ENCODE measurements at regions not wholly inside any gene's neighbourhood (a gene's known extent, or its start where the extent isn't known, plus 50 kb on each side); places are given as distances from the start of the nearest gene placed in this dataset.

GRCh38 chrX:14173873-14174272 lies 144.2 kb upstream of the GEMIN8 start:
- no peak for TF ChIP-seq CTCF (IDR thresholded peaks at IDR 0.05; ENCODE audit: control insufficient read depth, insufficient read depth, low read depth, low read length, missing control alignments)
- no peak overlapping the region for H3K4me3 ChIP-seq (ENCODE audit: control insufficient read depth, low read depth, low read length)
- DNase-seq (ENCODE audit: low read depth) = no peak

DNA sequence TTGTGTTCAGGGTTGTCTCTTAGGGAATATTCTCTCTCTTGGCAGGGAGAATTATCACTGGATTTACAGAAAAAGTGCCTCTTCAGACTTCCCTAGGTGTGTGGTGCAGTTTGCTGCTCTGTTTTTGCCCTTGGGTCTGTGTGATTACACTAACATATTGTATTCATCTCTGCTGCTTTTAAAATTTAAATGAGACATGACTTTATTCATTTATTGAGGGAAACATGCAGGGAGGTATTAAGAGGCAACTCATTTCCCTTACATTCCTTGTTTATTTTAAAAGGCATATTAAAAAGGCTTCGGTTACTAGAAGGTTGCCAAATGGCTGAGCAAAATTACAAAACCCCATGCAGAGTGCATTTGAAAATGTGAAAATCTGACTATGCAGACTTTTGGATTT lies 135.1 kb upstream of the GEMIN8 start:
- DNase-seq (ENCODE audit: low read depth) = no peak
- no peak overlapping the region for H3K4me3 ChIP-seq (ENCODE audit: control insufficient read depth, low read depth, low read length)
- TF ChIP-seq CTCF (IDR thresholded peaks at IDR 0.05; ENCODE audit: control insufficient read depth, insufficient read depth, low read depth, low read length, missing control alignments) = no peak

GRCh38 chrX:14125462-14125861 lies 95.8 kb upstream of the GEMIN8 start:
- DNase-seq (ENCODE audit: low read depth) = no peak
- no peak for TF ChIP-seq CTCF (IDR thresholded peaks at IDR 0.05; ENCODE audit: control insufficient read depth, insufficient read depth, low read depth, low read length, missing control alignments)
- H3K4me3 ChIP-seq (ENCODE audit: control insufficient read depth, low read depth, low read length) = no peak overlapping the region

DNA sequence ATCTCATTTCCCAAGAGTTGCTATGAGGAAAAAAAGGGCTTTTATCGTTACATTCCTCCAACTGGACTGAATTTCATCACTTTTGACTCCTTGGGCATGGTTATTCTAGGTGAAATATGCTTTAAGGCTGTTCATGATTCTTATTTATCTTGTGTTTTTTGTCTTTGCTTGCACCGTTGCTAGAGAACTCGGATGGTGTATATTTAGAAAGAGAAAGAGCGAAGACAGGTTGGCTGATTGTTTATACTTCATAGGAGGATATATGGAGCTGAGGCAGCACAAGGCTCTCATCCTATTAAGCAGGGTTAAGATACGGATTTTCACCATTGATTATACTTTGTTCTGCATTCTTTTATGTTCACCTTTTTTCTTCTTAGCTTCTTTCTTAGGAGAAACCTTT lies 94.9 kb upstream of the GEMIN8 start:
- DNase-seq (ENCODE audit: low read depth) = no peak
- H3K4me3 ChIP-seq (ENCODE audit: control insufficient read depth, low read depth, low read length) = no peak overlapping the region
- TF ChIP-seq CTCF (IDR thresholded peaks at IDR 0.05; ENCODE audit: control insufficient read depth, insufficient read depth, low read depth, low read length, missing control alignments) = no peak

DNA sequence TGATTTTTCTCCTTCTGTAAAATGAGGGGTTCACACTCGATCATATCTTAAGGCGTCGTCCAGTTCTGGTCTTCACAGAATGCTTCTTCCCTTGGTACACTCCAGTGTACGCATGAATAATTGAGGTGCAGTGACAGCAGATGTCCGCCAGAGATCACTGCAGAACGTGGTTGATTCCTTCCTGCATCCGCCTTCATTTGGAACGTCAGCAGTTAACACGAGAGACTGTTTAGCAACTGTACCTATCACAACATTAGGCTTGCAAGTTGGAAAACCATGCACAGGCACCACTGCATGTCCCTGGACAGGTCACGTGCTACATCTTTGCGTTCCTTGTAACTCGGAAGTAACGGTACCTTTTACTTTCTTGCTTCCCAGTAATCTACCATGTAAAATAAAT lies 66.0 kb upstream of the GEMIN8 start:
- TF ChIP-seq CTCF (IDR thresholded peaks at IDR 0.05; ENCODE audit: control insufficient read depth, insufficient read depth, low read depth, low read length, missing control alignments) = peak; percentile 77
- peak; percentile 27 for DNase-seq (ENCODE audit: low read depth)
- no peak overlapping the region for H3K4me3 ChIP-seq (ENCODE audit: control insufficient read depth, low read depth, low read length)

DNA sequence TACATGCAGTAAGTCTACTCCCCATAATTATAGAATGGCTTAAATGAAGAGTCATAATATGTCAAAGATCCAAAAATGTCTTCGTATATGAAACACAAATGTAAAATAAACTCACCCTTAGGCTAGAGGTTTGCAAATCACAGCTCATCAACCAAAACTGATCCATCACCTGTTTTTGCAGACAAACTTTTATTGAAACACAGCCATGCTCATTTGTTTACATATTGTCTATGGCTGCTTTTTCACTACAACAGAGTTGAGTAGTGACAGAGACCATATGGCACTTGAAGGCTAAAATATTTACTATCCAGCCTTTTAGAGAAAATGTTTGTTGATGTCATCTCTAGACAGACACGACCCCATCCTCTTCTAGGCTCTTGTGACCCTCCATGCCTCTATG lies 64.5 kb upstream of the GEMIN8 start:
- H3K4me3 ChIP-seq (ENCODE audit: control insufficient read depth, low read depth, low read length) = no peak overlapping the region
- no peak for TF ChIP-seq CTCF (IDR thresholded peaks at IDR 0.05; ENCODE audit: control insufficient read depth, insufficient read depth, low read depth, low read length, missing control alignments)
- DNase-seq (ENCODE audit: low read depth) = no peak

DNA sequence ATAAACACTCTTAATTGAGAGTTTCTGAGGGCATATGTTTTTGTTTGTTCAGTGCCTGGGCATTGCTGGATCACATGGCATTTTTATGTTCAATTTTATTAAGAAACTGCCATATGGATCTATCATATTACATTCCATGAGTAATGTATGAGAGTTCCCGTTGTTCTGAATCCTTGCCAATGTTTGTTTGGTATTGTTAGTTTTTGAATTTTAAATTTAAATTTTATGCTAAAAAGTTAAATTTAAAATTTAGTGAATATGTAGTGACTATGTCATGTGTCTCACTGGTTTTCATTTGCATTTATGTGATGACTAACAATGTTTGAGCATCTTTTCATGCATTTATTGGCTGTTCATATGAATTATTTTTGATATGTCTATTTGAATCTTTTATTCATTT lies 54.8 kb upstream of the GEMIN8 start:
- no peak for DNase-seq (ENCODE audit: low read depth)
- no peak overlapping the region for H3K4me3 ChIP-seq (ENCODE audit: control insufficient read depth, low read depth, low read length)
- TF ChIP-seq CTCF (IDR thresholded peaks at IDR 0.05; ENCODE audit: control insufficient read depth, insufficient read depth, low read depth, low read length, missing control alignments) = no peak

Measured in AG09309 (cell line).